Germinal center (tissue), 1 donor: ENCODE measurements at regions not wholly inside any gene's neighbourhood (a gene's known extent, or its start where the extent isn't known, plus 50 kb on each side); places are given as distances from the start of the nearest gene placed in this dataset.

ENCODE experiments used
- DNase-seq: peaks from one replicate; pipeline ENCODE4 v3.0.0; 2012; ENCODE audit warnings: mixed read lengths, low spot score

DNA sequence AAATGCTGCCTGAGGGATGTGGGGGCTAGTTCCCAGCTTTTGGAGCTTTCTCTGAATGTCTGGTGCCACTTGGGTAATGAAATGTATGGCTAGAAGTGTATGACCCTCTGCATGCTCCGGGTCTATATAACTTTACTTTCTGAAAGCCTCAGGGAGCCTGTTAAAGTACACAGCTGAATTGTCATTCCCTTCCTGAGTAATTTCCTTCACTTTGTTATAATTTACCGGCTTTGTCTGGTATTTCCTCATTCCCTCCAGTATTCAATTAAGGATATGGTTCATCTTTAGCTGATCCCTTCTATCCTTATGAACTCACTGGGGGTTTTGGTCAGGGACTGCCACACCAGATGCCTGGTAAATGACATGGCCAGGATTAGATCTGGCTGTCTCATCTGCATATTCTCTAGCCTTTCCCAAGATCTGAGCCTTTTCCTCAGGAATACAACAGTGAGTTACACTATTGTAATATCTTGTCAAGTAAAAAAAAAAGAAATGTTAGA is 620.3 kb downstream of the ZPLD1 start:
- DNase-seq, result no peak

DNA sequence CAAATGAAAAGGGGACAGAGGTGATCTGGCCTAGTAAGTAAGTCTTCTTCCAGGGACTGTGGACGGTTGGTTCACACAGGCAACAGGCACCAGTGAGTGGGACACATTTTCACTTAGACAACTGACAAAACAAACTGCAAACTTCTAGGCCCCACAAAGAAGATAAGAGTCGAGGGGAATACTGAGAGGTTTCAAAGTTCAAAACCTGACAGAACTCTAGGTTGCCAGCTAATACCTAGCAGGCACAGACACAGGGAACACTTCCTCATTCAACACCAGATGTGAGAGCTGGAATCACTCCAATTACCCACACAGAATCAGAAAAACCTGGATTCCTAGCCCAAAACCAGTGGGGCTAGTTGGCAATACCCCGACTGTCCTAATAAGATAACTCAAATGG is 621.7 kb downstream of the ZPLD1 start:
- DNase-seq, result no peak

DNA sequence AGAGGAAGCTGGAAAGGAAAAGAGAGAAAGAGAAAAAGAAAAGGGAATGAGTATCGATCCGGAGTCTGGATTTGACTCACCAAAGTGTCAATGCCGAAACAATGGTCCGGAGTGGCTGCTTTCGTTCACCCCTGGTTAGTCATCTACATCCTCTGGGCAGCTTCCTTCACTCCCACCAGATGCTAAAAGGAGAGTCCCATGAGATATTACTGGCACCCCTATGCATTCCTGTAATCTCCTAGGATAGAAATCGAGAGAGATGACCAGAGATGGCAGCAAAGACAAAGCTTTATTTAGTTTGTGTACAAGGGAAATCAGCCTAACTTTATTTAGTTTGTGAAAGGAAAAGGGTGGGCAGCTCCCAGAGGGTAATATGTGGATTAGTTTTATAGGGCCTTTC is 622.2 kb downstream of the ZPLD1 start:
- DNase-seq, result no peak

- DNase-seq, result no peak
Observed at GRCh38 chr3:103057487-103057886, 622.7 kb downstream of the ZPLD1 start.

DNA sequence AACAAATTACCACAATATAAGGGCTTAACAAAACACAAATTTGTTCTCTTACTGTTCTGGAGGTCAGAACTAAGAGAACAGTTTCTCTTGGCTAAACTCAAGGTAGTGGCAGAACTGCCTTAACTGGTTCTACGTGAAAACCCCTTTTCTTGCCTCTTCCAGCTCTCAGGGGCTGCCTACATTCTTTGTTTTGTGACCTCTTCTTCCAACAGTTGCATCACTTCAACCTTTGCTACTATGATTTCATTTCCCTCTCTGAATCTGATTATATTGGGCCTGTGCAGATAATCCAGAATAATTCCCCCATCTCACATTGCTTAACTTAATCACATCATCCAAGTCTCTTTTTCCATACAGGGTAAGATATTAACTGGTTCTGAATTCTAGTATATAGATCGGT is 624.6 kb downstream of the ZPLD1 start:
- DNase-seq, result no peak

GRCh38 chr3:103060242-103060641 is 625.4 kb downstream of the ZPLD1 start:
- DNase-seq, result no peak

DNA sequence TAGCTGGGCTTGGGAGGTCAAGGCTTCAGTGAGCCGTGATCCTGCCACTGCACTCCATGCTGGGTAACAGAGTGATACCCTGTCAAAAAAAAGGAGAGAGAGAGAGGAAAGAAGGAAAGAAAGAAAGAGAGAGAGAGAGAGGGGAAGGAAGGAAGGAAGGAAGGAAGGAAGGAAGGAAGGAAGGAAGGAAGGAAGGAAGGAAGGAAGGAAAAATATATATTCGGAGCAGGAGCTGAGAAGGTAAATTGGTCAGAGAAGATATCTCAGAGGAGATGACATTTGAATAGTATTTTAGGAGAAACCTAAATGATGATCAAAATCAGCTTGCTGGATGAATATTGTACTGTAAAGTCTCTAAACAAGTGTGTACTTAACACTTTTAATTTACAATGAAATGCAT is 633.1 kb downstream of the ZPLD1 start:
- no peak for DNase-seq

- DNase-seq, result no peak
Observed at GRCh38 chr3:103075282-103075681, 640.5 kb downstream of the ZPLD1 start.

- no peak for DNase-seq
Observed at GRCh38 chr3:103077910-103078309, 643.1 kb downstream of the ZPLD1 start.

- DNase-seq, result no peak
Observed at GRCh38 chr3:103082501-103082900, 647.7 kb downstream of the ZPLD1 start.

- DNase-seq, result no peak
Observed at GRCh38 chr3:103083848-103084631, 649.2 kb downstream of the ZPLD1 start.

- no peak for DNase-seq
Observed at GRCh38 chr3:103085465-103085864, 650.6 kb downstream of the ZPLD1 start.

DNA sequence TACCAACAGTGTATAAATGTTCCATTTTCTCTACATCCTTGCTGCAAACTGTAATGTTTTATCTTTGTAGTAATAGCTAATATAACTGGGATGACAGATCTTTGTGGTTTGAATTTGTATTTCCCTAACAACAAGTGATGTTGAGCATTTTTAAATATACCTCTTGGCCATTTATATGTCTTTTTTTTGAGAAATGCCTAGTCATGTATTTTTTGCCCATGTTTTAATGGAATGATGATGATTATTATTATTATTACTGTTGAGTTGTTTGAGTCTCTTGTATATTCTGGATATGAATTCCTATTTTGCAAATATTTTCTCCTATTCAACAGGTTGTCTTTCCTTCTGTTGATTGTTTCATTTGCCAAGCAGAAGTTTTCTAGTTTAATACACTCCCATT is 654.9 kb downstream of the ZPLD1 start:
- DNase-seq, result no peak

GRCh38 chr3:103105206-103105605 is 670.4 kb downstream of the ZPLD1 start:
- no peak for DNase-seq

DNA sequence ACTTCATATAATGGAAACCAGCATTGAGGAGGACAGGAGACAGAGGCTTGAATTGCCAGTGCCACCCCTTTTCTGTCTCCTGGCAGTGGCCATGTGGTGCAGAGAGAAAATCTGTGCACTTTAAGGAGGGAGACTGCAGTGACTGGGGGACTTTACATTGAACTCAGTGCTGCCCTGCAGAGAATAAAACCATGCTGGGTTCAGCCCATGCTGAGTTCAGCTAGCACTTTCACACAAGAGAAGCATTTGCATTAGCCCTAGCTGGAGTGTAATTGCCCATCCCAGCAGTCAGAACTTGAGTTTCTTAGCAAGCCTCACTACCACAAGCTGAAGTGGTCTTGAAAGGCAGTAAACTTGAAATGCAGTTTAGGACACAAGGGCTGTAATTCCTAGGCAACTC is 677.5 kb downstream of the ZPLD1 start:
- no peak for DNase-seq

DNA sequence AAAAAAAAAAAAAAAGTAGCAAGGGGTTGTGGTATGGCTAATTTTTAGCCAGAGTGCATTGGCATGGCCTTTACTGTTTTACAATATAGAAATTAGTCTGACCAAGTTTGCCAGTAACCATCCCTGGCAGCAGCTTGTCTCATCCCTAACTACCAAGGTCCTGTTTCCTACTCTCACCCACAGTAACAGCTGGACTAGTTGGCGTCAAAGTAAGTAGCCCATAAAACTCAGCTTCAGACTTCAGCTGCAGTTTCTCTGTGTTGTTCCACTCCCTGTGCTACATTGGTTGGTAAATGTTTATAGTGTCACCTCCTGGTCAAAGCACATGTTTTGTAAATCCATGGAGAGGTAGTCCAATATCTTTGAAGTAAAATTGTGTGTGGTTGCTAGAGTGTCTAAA is 691.3 kb downstream of the ZPLD1 start:
- DNase-seq, result no peak

GRCh38 chr3:103127098-103127630 is 692.3 kb downstream of the ZPLD1 start:
- no peak for DNase-seq

DNA sequence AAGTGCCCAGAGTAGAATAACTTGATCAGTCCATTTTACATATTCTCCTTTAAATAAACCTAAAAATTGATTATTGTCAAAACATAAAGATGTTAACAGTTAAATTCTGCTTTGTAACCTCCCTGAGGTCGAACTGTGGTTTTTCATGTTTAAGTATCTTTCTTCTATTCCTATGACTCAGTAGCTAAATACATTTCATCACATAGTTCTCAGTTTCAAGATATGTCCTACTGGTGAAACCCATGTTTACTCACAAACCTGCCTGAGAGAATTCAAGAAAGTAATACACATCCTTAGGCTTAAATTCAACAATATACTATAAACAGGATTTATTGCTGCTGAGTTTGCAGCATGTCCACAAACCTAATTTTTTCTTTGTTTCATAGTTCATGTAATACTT is 692.9 kb downstream of the ZPLD1 start:
- DNase-seq, result no peak

DNA sequence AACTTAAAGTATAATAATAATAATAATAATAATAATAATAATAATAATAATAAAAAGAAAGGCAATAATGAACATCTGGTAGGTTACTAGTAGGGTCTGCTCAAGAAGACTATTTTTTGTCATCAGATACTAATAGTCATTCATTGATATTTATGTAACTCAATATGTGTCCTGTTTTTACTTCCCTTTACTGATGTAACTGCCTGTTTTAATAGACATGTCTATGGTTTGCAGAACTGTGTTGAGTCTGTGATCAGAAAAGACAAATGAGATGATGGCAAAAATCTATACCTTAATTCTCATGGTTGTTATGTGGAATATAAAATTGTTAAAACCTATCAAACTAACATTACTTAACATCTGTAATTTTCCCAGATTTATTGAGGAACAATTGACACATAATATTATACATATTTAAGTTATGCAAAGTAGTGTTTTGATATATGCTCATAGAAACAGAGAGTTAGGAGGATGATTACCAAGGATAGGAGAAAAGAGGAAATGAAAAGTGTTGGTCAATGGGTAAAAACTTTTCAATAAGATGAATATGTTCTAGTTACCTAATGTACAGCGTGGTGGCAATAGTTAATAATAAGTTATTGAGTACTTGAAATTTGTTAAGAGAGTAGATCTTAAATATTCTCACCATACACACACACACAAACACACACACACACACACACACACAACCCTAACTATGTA is 699.4 kb downstream of the ZPLD1 start:
- DNase-seq, result no peak

DNA sequence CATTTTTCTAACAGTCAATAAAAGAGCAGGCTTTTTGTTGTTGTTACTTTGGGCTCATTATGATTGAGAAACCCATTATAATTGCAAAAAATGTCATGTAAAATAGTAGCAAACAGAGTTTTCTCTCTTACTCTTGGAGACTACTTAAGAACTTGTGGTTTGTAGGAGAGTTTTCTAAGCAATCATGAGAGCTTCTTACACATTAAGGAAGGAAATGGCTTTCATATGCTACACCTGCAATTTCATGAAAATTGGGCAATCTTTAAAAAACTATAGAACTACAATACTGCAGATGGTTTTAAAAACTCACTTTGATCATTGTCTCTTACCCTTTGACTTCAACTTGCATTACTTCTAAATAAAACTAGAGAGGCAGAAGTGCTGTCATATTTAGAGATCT is 701.8 kb downstream of the ZPLD1 start:
- DNase-seq, result no peak

- DNase-seq, result no peak
Observed at GRCh38 chr3:103137830-103138229, 703.0 kb downstream of the ZPLD1 start.

GRCh38 chr3:103158183-103158582 is 723.4 kb downstream of the ZPLD1 start:
- DNase-seq, result no peak

DNA sequence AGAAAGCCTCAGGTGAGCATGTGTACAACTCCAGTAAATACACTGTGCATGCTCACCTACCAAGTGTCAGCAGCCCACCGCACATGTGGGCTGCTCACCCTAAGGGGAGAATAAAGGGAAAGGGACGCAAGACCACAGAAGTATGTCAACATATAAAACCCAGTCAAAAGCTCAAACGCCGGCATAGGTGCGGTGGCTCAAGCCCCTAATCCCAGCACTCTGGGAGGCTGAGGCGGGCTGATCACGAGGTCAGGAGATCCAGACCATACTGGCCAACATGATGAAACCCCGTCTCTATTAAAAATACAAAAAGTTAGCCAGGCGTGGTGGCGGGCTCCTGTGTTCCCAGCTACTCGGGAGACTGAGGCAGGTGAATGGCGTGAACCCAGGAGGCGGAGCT is 732.1 kb downstream of the ZPLD1 start:
- no peak for DNase-seq
